Muscle layer of duodenum (tissue), 2 donors: ENCODE measurements at regions not wholly inside any gene's neighbourhood (a gene's known extent, or its start where the extent isn't known, plus 50 kb on each side); places are given as distances from the start of the nearest gene placed in this dataset.

Experiments used
- H3K27ac ChIP-seq: one replicate; pipeline ENCODE4 v1.7.0; 2013; ENCODE audit warnings: mild to moderate bottlenecking, low read length
- H3K27me3 ChIP-seq: one replicate; pipeline ENCODE4 v1.7.0; 2013; ENCODE audit warnings: low read depth, mild to moderate bottlenecking, control low read depth, low read length
- H3K36me3 ChIP-seq, 2 donors: one replicate each; pipeline ENCODE4 v1.7.0; 2013; ENCODE audit warnings: low read length in 2 of 2, control low read depth in 1 of 2, mild to moderate bottlenecking in 1 of 2; ENCODE audit not compliant: insufficient read depth in 2 of 2, control insufficient read depth in 1 of 2
- H3K4me1 ChIP-seq, 2 donors: one replicate each; pipeline ENCODE4 v1.7.0; 2013; ENCODE audit warnings: low read length in 2 of 2, mild to moderate bottlenecking in 2 of 2, control low read depth in 1 of 2, moderate library complexity in 1 of 2; ENCODE audit not compliant: insufficient read depth in 2 of 2, control insufficient read depth in 1 of 2
- H3K4me3 ChIP-seq, 2 donors: one replicate each; pipeline ENCODE4 v1.7.0; 2013; ENCODE audit warnings: low read length in 2 of 2, low read depth in 1 of 2, mild to moderate bottlenecking in 1 of 2
- H3K9me3 ChIP-seq, 2 donors: one replicate each; pipeline ENCODE4 v1.7.0; 2013; ENCODE audit warnings: low read length in 2 of 2, control low read depth in 1 of 2, mild to moderate bottlenecking in 1 of 2; ENCODE audit not compliant: control insufficient read depth in 1 of 2
- donor health status: healthy.

DNA sequence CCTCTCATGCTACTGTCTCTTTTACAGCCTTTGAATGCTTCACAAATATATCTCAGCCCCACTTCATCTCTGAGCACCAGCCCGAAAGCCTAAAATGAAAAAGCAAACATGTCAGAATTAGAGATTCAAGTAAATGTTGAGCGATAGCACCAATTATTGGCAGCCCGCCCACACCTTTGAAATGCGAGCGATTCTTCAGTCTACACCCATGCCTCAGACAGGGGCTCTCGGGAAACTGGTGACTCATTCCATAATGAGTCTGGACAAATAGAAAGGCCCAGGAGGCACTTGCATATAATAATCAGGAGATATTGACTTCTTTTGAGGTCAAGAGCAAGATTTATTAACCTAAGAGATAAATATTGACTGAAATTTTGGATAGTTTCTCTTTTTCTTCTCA, 487.3 kb upstream of the PTBP2 start:
- H3K9me3 ChIP-seq: no peaks in the 10 kb centered on the region
- no peak overlapping the region for H3K27ac ChIP-seq
- H3K4me1 ChIP-seq: no peaks in the 10 kb centered on the region
- no peaks in the 10 kb centered on the region for H3K36me3 ChIP-seq
- H3K4me3 ChIP-seq: no peak overlapping the region
- H3K27me3 ChIP-seq: no peaks in the 10 kb centered on the region

DNA sequence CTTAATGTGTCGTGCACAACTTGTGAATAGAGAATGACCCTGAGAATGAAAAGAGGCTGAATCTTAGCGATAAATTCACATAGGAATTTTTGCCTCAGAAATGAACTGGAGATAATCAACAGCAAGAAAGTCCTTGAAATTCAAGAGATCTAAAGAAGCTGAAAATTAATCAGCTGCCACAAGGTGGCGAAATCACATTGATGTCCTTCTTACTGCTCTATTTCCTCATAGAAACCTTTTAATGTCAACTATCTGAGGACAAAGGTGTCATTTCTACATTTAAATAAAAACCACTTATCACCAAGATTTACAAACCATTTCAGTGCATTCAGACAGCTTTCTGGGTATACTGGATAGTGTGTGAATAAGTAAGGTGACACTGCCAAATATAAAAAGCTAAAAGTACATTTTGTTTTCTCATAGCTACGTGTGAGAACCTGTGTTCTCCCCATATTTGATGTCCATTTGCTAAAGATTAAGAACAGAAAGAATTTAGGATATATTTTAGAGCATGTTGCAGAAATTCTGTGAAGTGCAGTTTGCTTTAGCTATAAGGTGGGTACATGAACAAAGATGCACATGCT, 485.3 kb upstream of the PTBP2 start:
- Histone ChIP-seq H3K9me3 (no peaks in the 10 kb centered on the region), H3K4me3 (no peak overlapping the region), H3K4me1 (no peaks in the 10 kb centered on the region), H3K36me3 (no peaks in the 10 kb centered on the region), H3K27ac (no peak overlapping the region), H3K27me3 (no peaks in the 10 kb centered on the region)

DNA sequence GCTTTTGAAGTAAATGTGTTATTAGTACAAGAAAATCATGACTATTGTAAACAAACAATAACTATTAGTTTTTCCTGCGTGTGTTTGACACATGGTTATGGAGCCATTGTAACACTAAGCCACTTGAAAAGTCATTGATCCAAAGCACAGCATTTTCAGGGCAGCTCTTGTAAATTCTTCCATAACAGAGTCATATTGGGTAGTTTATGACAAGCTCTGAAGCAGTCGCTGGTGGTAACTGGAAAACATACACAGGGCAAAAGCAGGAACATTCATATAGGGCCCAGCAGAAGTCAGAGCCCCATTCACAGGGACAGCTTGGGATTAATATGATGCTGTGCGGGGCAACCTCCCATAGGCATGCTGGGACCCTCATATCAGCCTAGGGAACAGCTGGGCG, 483.2 kb upstream of the PTBP2 start:
- Histone ChIP-seq H3K27me3 (no peaks in the 10 kb centered on the region), H3K27ac (no peak overlapping the region), H3K4me3 (no peak overlapping the region), H3K36me3 (no peaks in the 10 kb centered on the region), H3K9me3 (no peaks in the 10 kb centered on the region), H3K4me1 (no peaks in the 10 kb centered on the region)

DNA sequence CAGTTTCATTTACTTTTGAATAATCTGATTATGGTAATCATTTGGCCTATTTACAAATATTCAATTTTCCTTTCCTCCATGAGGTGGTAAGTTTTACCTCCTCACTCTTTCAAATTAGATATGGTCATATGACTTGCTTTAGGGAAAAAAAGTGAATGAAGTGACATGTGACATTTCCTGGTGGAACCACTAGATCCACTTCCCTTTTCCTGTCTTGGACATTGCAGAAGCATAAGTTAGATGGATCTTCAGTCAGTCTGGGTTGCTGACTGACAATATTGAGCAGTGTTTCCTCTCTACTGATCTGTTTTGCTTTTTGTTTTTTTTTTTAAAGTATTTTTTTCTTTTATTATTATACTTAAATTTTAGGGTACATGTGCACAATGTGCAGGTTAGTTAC, 481.1 kb upstream of the PTBP2 start:
- no peak overlapping the region for H3K27ac ChIP-seq
- no peaks in the 10 kb centered on the region for H3K36me3 ChIP-seq
- H3K4me1 ChIP-seq: no peaks in the 10 kb centered on the region
- no peaks in the 10 kb centered on the region for H3K9me3 ChIP-seq
- H3K4me3 ChIP-seq: no peak overlapping the region
- H3K27me3 ChIP-seq: no peaks in the 10 kb centered on the region

DNA sequence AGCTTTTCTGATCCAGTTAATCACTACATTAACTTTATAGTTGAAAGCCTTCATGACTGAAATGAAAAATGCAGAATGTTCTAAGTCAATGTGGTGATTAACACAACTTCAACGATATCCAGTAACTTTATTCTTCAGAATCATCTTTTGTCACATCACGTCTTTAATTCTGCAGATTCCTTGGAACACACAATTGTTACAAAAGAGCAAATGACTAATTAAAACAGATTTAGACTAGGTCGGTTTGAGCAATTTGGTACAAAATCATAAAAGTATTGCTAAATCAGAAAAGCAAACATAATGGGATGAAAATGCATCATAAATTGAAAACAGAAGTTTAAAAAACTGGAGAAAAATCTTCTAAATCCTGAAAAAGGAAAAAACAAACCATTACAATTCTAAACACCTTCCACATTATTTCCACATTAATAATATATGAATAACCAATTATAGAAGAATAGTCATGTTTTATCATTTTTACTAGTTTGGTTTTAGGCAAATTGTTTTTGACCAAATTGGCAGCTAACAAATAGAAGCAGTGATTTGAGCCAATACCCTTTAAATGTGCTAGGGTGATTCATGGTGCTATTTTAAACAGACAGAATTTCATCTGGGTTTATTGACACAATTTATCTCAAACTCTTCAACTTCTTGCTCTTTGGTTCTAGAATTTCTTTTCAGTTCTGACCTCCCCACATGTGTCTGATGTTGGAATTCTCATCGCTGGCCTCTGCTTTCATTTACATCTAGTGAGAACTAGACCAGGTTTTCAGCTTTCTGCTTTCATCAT, 468.1 kb upstream of the PTBP2 start:
- no peaks in the 10 kb centered on the region for H3K9me3 ChIP-seq
- no peak overlapping the region for H3K4me3 ChIP-seq
- H3K27me3 ChIP-seq: no peaks in the 10 kb centered on the region
- H3K4me1 ChIP-seq: no peaks in the 10 kb centered on the region
- no peaks in the 10 kb centered on the region for H3K36me3 ChIP-seq
- H3K27ac ChIP-seq: no peak overlapping the region

DNA sequence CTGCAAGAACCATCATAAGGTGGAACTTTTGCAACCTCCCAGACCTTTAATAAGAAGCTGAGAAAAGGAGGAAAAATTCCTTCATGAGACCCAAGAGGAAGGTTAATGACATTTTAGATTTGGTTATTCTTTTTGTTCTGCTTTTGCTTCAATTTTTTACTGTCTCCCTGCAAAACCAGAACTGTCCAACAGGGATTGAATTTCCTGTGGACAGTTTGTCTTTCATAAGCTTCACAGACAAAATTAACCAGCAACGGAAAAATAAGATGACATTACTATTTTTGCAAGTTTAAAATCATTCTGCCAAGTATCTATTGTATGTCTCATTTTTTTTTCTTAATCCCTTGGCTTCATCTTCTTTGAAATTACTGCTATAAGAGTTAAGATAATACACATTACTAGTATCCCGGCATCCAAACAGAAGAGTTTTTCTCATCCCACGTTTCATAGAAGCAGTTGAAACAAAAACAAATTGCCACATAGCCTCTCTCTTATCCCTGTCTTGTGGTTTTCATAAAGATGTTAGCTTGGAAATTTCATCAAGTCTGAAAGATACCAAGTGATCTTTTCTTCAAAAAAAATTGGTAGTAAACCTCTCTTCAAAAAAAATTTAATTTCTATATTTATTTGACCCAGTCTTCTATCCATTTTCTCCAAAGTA, 465.3 kb upstream of the PTBP2 start:
- H3K36me3 ChIP-seq: no peaks in the 10 kb centered on the region
- H3K9me3 ChIP-seq: no peaks in the 10 kb centered on the region
- H3K27me3 ChIP-seq: no peaks in the 10 kb centered on the region
- no peak overlapping the region for H3K27ac ChIP-seq
- no peak overlapping the region for H3K4me3 ChIP-seq
- no peaks in the 10 kb centered on the region for H3K4me1 ChIP-seq

DNA sequence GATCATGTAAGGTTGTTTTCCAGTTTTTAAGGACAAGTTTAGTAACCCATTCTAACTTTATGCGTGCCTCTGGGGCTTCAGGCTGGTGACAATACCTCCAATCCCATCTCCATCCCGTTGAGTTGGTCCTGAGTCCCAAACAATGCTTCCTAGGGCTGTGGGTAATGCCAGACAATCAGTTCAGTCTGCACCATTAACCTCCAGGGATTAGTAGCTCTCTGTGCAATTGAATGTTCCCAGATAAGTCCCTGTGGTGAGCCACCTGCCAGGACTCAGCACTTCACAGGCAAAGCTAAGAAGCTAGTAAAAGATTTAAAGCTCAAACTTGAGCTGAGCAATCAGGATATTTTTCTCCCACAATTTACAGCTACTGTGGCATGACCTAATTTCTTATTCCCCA, 462.2 kb upstream of the PTBP2 start:
- Histone ChIP-seq H3K27ac (no peak overlapping the region), H3K4me3 (no peak overlapping the region), H3K4me1 (no peaks in the 10 kb centered on the region), H3K9me3 (no peaks in the 10 kb centered on the region), H3K36me3 (no peaks in the 10 kb centered on the region), H3K27me3 (no peaks in the 10 kb centered on the region)

DNA sequence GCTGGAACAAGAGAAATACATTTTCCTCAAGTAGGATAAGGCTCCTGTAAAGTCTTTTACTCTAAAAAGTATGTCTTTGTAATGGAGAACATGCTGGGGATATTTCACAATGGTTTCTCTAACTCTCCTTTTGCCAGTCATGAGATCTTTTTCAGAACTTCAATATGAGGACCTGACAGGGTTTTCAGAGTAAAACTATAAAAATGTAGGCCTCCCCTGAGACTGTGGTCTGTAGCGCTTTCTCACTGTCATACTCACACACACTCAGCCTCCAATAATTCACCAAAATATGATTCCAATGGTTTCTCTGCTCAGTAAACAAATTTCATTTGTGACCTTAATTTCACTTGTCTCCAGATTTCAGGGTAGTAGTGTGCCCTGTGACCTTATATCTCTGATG, 440.1 kb upstream of the PTBP2 start:
- Histone ChIP-seq H3K4me3 (no peak overlapping the region), H3K27ac (no peak overlapping the region), H3K9me3 (peaks cover 0 to 7% of the 10 kb centered on the region in 2 donors), H3K4me1 (no peaks in the 10 kb centered on the region), H3K27me3 (no peaks in the 10 kb centered on the region), H3K36me3 (no peaks in the 10 kb centered on the region)

DNA sequence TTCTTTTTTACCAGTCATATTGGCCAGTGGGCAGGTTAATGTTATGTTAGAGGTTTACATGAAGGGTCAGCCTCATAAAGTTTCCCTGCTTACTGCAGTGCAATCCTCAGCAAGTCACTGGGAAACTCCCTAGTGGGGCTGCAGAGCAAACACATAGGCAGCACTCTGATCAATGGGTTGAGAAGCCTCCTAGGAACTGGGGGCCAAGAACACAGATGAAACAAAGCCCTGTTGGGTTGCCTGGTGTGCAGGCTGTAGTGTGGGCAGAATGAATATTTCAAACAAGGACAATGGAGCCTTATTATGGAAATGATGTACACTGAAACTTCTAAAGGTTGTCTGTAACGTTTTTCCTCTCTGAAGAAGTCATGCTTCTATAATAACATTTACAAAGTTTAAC, 431.6 kb upstream of the PTBP2 start:
- Histone ChIP-seq H3K9me3 (peaks cover 0 to 1% of the 10 kb centered on the region in 2 donors), H3K27ac (no peak overlapping the region), H3K27me3 (no peaks in the 10 kb centered on the region), H3K36me3 (no peaks in the 10 kb centered on the region), H3K4me3 (no peak overlapping the region), H3K4me1 (no peaks in the 10 kb centered on the region)

DNA sequence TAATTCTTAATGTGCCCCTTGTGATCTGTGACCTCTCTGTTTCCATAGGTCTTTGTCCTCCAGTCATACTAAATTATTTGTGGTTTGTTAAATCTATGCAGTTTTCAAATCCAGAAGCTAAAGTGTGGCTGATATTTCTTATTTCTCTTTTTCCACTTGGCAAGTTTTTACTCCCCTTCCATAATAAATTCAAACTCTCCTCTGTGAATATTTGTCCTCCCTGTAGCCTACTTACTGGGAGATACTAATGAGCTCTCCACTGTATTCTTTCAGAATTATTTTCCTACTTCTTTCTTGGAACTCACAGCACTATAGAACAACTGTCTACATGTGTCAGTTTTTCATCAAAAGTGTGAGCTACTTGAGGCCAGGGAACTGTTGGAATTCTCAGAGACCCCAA, 430.8 kb upstream of the PTBP2 start:
- no peaks in the 10 kb centered on the region for H3K27me3 ChIP-seq
- H3K36me3 ChIP-seq: no peaks in the 10 kb centered on the region
- H3K27ac ChIP-seq: no peak overlapping the region
- no peak overlapping the region for H3K4me3 ChIP-seq
- H3K4me1 ChIP-seq: no peaks in the 10 kb centered on the region
- H3K9me3 ChIP-seq: no peaks in the 10 kb centered on the region

DNA sequence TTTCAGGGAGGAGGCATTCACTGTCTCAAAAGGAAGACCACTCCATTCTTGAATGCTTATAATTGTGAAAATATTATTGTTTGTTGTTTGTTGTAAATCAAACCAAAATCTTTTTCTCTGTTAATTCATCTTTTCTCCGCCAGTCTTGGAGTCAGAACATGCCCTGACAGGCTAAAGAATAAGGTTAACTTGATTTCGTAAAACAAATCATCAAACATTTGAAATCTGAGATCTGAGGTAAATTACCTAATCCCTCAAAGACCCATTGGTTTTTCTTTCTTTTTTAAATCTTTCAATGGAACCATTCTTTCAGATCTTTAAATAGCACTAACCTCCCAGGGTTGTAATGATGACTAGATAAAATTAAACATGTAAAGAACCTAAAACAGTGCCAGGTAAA, 430.1 kb upstream of the PTBP2 start:
- no peaks in the 10 kb centered on the region for H3K36me3 ChIP-seq
- no peak overlapping the region for H3K27ac ChIP-seq

More for the DNA sequence above, 430.1 kb upstream of the PTBP2 start:
- no peaks in the 10 kb centered on the region for H3K27me3 ChIP-seq
- H3K4me3 ChIP-seq: no peak overlapping the region
- H3K4me1 ChIP-seq: no peaks in the 10 kb centered on the region
- no peaks in the 10 kb centered on the region for H3K9me3 ChIP-seq
